Panc1 (cell line): ENCODE measurements at regions not wholly inside any gene's neighbourhood (a gene's known extent, or its start where the extent isn't known, plus 50 kb on each side); places are given as distances from the start of the nearest gene placed in this dataset.

ENCODE experiments used
- CTCF ChIP-seq: fragments of 450-650 bp; IDR thresholded peaks from 2 replicates; pipeline ENCODE4 v1.5.1; 2017; ENCODE audit warnings: mild to moderate bottlenecking
- POLR2AphosphoS5 ChIP-seq: IDR thresholded peaks from 2 replicates; pipeline ENCODE4 v1.6.1; 2012; ENCODE audit warnings: mild to moderate bottlenecking, low read depth, low read length, moderate library complexity
- REST ChIP-seq, 2 experiments: IDR thresholded peaks; 2 replicates each; pipeline ENCODE4 v1.6.1; 2011 to 2012; ENCODE audit warnings: low read depth in 2 of 2, control low read depth in 1 of 2, low read length in 1 of 2, mild to moderate bottlenecking in 1 of 2, moderate library complexity in 1 of 2; ENCODE audit not compliant: insufficient read depth in 1 of 2
- SIN3A ChIP-seq: IDR thresholded peaks from 2 replicates; pipeline ENCODE4 v1.6.1; 2012; ENCODE audit warnings: low read depth, mild to moderate bottlenecking, low read length, moderate library complexity, borderline replicate concordance; ENCODE audit not compliant: insufficient read depth
- TCF7L2 ChIP-seq: IDR thresholded peaks from 2 replicates; pipeline ENCODE4 v1.6.1; 2011; ENCODE audit warnings: mild to moderate bottlenecking, low read depth, low read length, inconsistent platforms

- TF ChIP-seq CTCF (no peak), POLR2AphosphoS5 (no peak), TCF7L2 (no peak), REST (IDR thresholded peaks at IDR 0.05; ENCODE audit: insufficient read depth in 1 of 2, low read depth in 2 of 2, low read length in 1 of 2) (no peak), SIN3A (no peak)
Measured at GRCh38 chr4:104878936-104879335, 267.7 kb upstream of the TET2 start.
